ENCODE measurements at regions not wholly inside any gene's neighbourhood (a gene's known extent, or its start where the extent isn't known, plus 50 kb on each side); places are given as distances from the start of the nearest gene placed in this dataset.

DNA sequence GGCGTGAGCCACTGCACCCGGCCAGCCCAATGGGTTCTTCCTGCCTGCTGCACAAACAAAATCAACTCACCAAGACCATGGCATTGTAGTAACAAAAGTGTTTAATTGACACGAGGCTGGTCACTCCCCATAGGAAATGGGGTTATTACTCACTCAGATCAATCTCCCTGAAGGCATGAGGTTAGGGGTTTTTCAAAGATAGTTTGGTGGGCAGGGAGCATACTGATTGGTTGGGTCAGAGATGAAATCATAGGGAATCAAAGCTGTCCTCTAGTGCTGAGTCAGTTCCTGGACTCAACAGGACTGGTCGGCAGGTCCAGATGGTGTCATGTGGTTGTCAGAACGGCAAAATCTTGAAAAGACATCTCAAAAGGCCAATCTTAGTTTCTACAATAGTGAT, 122.1 kb downstream of the TMEM17 start:
- peaks cover 7% of the 10 kb centered on the region for H3K9me3 Mint-ChIP-seq (ENCODE audit: unreplicated experiment)
- H3K36me3 Mint-ChIP-seq (ENCODE audit: insufficient read depth, unreplicated experiment), result no peaks in the 10 kb centered on the region
- H3K4me1 Mint-ChIP-seq (ENCODE audit: insufficient read depth, unreplicated experiment), result no peaks in the 10 kb centered on the region
- no TSS peak for BruUV-seq (replicated peaks)
- CTCF ChIA-PET, result no interaction called here
- POLR2A ChIA-PET, result no interaction called here
- intact Hi-C loops (cut with micrococcal nuclease), result no loop called here
- DNase-seq (ENCODE audit: unreplicated experiment), result peak; percentile 3
- no peak overlapping the region for H3K27ac Mint-ChIP-seq (ENCODE audit: low read depth, unreplicated experiment)
- no peak overlapping the region for H3K4me3 Mint-ChIP-seq (ENCODE audit: unreplicated experiment)
- no peaks in the 10 kb centered on the region for H3K27me3 Mint-ChIP-seq (ENCODE audit: insufficient read depth, unreplicated experiment)
- TF ChIP-seq, protein P1, sequence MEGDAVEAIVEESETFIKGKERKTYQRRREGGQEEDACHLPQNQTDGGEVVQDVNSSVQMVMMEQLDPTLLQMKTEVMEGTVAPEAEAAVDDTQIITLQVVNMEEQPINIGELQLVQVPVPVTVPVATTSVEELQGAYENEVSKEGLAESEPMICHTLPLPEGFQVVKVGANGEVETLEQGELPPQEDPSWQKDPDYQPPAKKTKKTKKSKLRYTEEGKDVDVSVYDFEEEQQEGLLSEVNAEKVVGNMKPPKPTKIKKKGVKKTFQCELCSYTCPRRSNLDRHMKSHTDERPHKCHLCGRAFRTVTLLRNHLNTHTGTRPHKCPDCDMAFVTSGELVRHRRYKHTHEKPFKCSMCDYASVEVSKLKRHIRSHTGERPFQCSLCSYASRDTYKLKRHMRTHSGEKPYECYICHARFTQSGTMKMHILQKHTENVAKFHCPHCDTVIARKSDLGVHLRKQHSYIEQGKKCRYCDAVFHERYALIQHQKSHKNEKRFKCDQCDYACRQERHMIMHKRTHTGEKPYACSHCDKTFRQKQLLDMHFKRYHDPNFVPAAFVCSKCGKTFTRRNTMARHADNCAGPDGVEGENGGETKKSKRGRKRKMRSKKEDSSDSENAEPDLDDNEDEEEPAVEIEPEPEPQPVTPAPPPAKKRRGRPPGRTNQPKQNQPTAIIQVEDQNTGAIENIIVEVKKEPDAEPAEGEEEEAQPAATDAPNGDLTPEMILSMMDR (IDR thresholded peaks at IDR 0.05; ENCODE audit: unreplicated experiment), result no peak

DNA sequence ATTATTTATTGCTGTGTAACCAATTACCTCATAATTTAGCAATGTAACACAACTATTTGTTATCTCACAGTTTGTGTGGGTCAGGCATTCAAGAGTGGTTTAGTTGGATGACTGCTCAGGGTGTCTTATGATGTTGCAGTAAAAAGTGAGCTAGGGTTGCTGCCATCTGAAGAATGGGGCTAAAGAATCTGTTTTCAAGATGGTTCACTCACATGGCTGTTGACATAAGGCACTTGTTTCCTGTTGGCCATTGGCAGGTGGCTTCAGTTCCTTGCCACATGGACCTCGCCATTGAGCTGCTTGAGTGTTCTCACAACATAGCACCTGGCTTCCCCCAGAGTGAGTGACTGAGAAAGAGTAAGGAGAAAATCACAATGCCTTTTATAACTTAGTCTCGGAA, 123.2 kb downstream of the TMEM17 start:
- Mint-ChIP-seq H3K27ac (ENCODE audit: low read depth, unreplicated experiment) (no peak overlapping the region), H3K9me3 (ENCODE audit: unreplicated experiment) (peaks cover 7% of the 10 kb centered on the region), H3K4me3 (ENCODE audit: unreplicated experiment) (no peak overlapping the region), H3K27me3 (ENCODE audit: insufficient read depth, unreplicated experiment) (no peaks in the 10 kb centered on the region), H3K36me3 (ENCODE audit: insufficient read depth, unreplicated experiment) (peaks cover 2% of the 10 kb centered on the region), H3K4me1 (ENCODE audit: insufficient read depth, unreplicated experiment) (no peaks in the 10 kb centered on the region)
- intact Hi-C loops (cut with micrococcal nuclease), result no loop called here
- TF ChIP-seq, protein P1 (IDR thresholded peaks at IDR 0.05; ENCODE audit: unreplicated experiment), result no peak
- BruUV-seq (replicated peaks), result no TSS peak
- no peak for DNase-seq (ENCODE audit: unreplicated experiment)
- ChIA-PET CTCF (interaction anchor here (0.5 to 0.6 kb wide), 2 partner anchors 29 to 336 kb away, joined by 3 to 4 read pairs; no protein-coding TSS in a partner anchor), POLR2A (interaction anchor here (1.1 kb wide), 1 partner anchor 9 kb away, joined by 3 read pairs; no protein-coding TSS in a partner anchor)

DNA sequence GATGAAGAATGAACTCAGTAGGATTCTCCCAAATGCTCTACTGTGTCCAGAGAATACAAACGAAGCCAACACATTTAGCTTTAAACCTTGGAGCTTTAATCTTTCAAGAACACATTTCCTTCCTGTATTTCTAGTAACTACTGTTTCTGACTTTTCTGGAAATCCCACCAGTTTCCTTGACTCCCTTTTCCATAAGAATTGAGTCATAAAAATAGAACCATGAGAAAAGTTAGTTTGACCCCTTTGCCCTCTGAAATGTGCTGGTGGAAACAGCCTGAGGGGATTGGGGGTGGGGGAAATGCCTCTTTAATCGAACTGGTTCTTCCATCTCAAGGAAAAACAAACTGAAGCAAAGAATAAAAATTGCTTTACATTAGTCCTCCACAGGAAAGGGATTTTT, 123.9 kb downstream of the TMEM17 start:
- Mint-ChIP-seq H3K4me1 (ENCODE audit: insufficient read depth, unreplicated experiment) (no peaks in the 10 kb centered on the region), H3K36me3 (ENCODE audit: insufficient read depth, unreplicated experiment) (peaks cover 5% of the 10 kb centered on the region), H3K27ac (ENCODE audit: low read depth, unreplicated experiment) (no peak overlapping the region), H3K27me3 (ENCODE audit: insufficient read depth, unreplicated experiment) (no peaks in the 10 kb centered on the region), H3K4me3 (ENCODE audit: unreplicated experiment) (no peak overlapping the region), H3K9me3 (ENCODE audit: unreplicated experiment) (peaks cover 7% of the 10 kb centered on the region)
- POLR2A ChIA-PET, result interaction anchor here (1.1 kb wide), 1 partner anchor 8 kb away, joined by 3 read pairs; no protein-coding TSS in a partner anchor
- TF ChIP-seq, protein P1 (IDR thresholded peaks at IDR 0.05; ENCODE audit: unreplicated experiment), result no peak
- CTCF ChIA-PET, result no interaction called here
- intact Hi-C loops (cut with micrococcal nuclease), result no loop called here
- no TSS peak for BruUV-seq (replicated peaks)
- no peak for DNase-seq (ENCODE audit: unreplicated experiment)

DNA sequence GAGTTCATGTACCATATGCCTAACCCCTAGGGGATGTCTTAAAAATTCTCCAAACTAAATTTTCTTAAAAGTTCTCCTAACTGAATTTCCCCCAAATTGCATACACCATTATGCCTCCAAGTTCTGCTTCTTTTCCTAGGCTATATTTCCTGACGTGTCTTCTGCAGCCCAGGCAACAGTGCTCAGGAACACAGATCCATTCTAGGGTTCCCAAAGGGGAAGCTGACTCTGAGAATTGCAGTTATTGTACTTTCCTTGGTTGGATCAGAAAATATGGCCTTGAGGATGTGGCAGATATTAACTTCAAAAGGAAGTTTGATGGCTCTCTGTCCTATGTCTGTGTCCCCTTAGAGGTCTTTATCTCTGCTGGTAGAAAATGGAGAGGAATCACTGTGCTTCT, 124.3 kb downstream of the TMEM17 start:
- no peaks in the 10 kb centered on the region for H3K27me3 Mint-ChIP-seq (ENCODE audit: insufficient read depth, unreplicated experiment)
- TF ChIP-seq, protein P1 (IDR thresholded peaks at IDR 0.05; ENCODE audit: unreplicated experiment), result no peak
- no peak overlapping the region for H3K4me3 Mint-ChIP-seq (ENCODE audit: unreplicated experiment)
- no TSS peak for BruUV-seq (replicated peaks)
- ChIA-PET CTCF (no interaction called here), POLR2A (interaction anchor here (1.1 kb wide), 1 partner anchor 7 kb away, joined by 3 read pairs; no protein-coding TSS in a partner anchor)
- intact Hi-C loops (cut with micrococcal nuclease), result no loop called here
- H3K9me3 Mint-ChIP-seq (ENCODE audit: unreplicated experiment), result peaks cover 7% of the 10 kb centered on the region
- peaks cover 5% of the 10 kb centered on the region for H3K36me3 Mint-ChIP-seq (ENCODE audit: insufficient read depth, unreplicated experiment)
- no peak for DNase-seq (ENCODE audit: unreplicated experiment)
- H3K4me1 Mint-ChIP-seq (ENCODE audit: insufficient read depth, unreplicated experiment), result no peaks in the 10 kb centered on the region
- no peak overlapping the region for H3K27ac Mint-ChIP-seq (ENCODE audit: low read depth, unreplicated experiment)

Data from MCF 10A (cell line).